Esophagus muscularis mucosa (tissue), 4 donors: ENCODE measurements at regions not wholly inside any gene's neighbourhood (a gene's known extent, or its start where the extent isn't known, plus 50 kb on each side); places are given as distances from the start of the nearest gene placed in this dataset.

Experiments
- DNase-seq: peaks from one replicate; pipeline ENCODE4 v3.0.0-alpha.2; 2017; ENCODE audit errors: extremely low spot score
- H3K27ac ChIP-seq, 4 donors: fragments of 200-600 bp; sonication (generic); replicated peaks in 1 of 4; 1 replicate in 3 of 4; 2 replicates in 1 of 4; pipeline ENCODE4 v1.5.1; 2016 to 2019; ENCODE audit warnings: mild to moderate bottlenecking in 1 of 4
- H3K27me3 ChIP-seq, 4 donors: fragments of 200-600 bp; sonication (generic); one replicate each; pipeline versions ENCODE4 v1.5.1 to v1.6.0; 2016 to 2019
- H3K36me3 ChIP-seq, 4 donors: fragments of 200-600 bp; sonication (generic); one replicate each; pipeline ENCODE4 v1.5.1; 2016 to 2019
- H3K4me1 ChIP-seq, 4 donors: fragments of 200-600 bp; sonication (generic); one replicate each; pipeline ENCODE4 v1.5.1; 2016 to 2019
- H3K4me3 ChIP-seq, 4 donors: fragments of 200-600 bp; sonication (generic); 1 replicate in 2 of 4; 2 replicates in 2 of 4; pipeline ENCODE4 v1.5.1; 2016 to 2019; ENCODE audit warnings: mild to moderate bottlenecking in 4 of 4, moderate library complexity in 1 of 4
- H3K9me3 ChIP-seq, 4 donors: fragments of 200-600 bp; sonication (generic); 1 replicate in 3 of 4; 2 replicates in 1 of 4; pipeline ENCODE4 v1.5.1; 2016 to 2019
- EP300 ChIP-seq: sonication (generic); formaldehyde crosslinking; IDR thresholded peaks from one replicate; pipeline ENCODE4 v1.6.1; 2017; ENCODE audit warnings: antibody characterized with exemption
- POLR2A ChIP-seq: fragments of 450-650 bp; IDR thresholded peaks from one replicate; pipeline ENCODE4 v1.6.1; 2017; ENCODE audit warnings: antibody characterized with exemption, moderate library complexity, mild to moderate bottlenecking, low read depth
- POLR2AphosphoS5 ChIP-seq, 2 donors: sonication (generic); formaldehyde crosslinking; IDR thresholded peaks; one replicate each; pipeline ENCODE4 v1.6.1; 2017; ENCODE audit warnings: antibody characterized with exemption in 2 of 2
- WGBS: methylation state at CpG from one replicate; pipeline ENCODE4 v1.1.5; 2018; 5-methylcytosine and 5-hydroxymethylcytosine counted together
- intact Hi-C: fragments of 100-400 bp; cut with DNase I; formaldehyde crosslinking; loops from one replicate; pipeline ENCODE4 v1.15.1; 2023
- TF ChIP-seq, protein P1 (sequence below), 3 experiments: fragments of 200-600 bp in 2 of 3; fragments of 450-650 bp in 1 of 3; sonication (generic) in 2 of 3; IDR thresholded peaks; one replicate each; pipeline ENCODE4 v1.5.1; 2017 to 2019; ENCODE audit warnings: antibody characterized with exemption in 3 of 3, mild to moderate bottlenecking in 2 of 3, moderate library complexity in 1 of 3

DNA sequence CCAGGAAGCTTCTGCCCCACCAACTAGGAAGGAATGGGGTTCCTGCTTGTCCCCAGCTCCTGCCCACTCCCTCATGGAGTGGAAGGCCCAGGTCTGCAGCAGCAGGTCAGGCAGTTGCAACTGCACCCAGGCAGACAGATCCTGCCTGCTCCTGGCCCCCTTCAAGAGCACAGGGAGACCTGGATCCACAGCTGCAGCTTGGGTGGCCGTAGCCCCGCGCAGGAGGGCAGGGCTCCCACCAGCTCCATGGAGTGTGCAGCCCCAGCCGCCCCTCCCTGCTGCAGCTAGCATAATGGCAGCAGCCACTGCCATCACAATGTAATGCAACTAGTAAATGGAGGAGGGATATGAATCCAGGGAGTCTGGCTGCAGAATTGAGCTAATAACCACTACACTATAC lies 187.5 kb upstream of the PLET1 start:
- Histone ChIP-seq H3K4me1 (no peaks in the 10 kb centered on the region), H3K9me3 (peaks cover 0 to 13% (median 12%) of the 10 kb centered on the region in 4 donors), H3K36me3 (no peaks in the 10 kb centered on the region), H3K27me3 (no peaks in the 10 kb centered on the region), H3K27ac (no peak overlapping the region), H3K4me3 (no peak overlapping the region)
- 100% methylated on average over 1 of the region's 4 CpGs for WGBS
- no peak for DNase-seq
- TF ChIP-seq POLR2AphosphoS5 (IDR thresholded peaks at IDR 0.05) (no peak), POLR2A (no peak), EP300 (no peak)
- TF ChIP-seq, protein P1, sequence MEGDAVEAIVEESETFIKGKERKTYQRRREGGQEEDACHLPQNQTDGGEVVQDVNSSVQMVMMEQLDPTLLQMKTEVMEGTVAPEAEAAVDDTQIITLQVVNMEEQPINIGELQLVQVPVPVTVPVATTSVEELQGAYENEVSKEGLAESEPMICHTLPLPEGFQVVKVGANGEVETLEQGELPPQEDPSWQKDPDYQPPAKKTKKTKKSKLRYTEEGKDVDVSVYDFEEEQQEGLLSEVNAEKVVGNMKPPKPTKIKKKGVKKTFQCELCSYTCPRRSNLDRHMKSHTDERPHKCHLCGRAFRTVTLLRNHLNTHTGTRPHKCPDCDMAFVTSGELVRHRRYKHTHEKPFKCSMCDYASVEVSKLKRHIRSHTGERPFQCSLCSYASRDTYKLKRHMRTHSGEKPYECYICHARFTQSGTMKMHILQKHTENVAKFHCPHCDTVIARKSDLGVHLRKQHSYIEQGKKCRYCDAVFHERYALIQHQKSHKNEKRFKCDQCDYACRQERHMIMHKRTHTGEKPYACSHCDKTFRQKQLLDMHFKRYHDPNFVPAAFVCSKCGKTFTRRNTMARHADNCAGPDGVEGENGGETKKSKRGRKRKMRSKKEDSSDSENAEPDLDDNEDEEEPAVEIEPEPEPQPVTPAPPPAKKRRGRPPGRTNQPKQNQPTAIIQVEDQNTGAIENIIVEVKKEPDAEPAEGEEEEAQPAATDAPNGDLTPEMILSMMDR (IDR thresholded peaks at IDR 0.05) = no peak
- intact Hi-C loops = no loop called here

DNA sequence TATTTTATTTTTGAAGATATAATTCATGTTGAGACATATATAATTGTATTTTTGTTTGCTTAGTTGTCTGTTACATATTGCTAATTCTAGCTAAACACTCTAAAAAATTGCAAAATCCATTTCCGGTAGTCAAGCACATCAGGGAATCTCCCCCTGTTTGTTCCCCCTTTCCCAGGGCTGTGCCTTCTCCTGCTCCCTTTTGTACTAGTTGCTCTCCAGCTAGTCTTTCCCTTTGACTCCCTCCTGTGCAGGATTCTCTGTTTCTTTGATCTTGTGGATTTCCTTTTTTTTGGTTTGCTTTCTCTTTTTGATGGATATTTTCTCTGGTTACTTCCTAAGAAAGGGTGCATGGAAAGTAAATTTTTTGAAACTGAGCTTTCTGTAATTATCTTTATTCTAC lies 188.1 kb upstream of the PLET1 start:
- H3K4me3 ChIP-seq = no peak overlapping the region
- intact Hi-C loops = no loop called here
- peaks cover 0 to 13% (median 12%) of the 10 kb centered on the region in 4 donors for H3K9me3 ChIP-seq
- TF ChIP-seq POLR2AphosphoS5 (IDR thresholded peaks at IDR 0.05) (no peak), POLR2A (no peak), EP300 (no peak)
- TF ChIP-seq, protein P1 (IDR thresholded peaks at IDR 0.05) = no peak
- DNase-seq = no peak
- no peaks in the 10 kb centered on the region for H3K27me3 ChIP-seq
- H3K4me1 ChIP-seq = no peaks in the 10 kb centered on the region
- no peaks in the 10 kb centered on the region for H3K36me3 ChIP-seq
- no peak overlapping the region for H3K27ac ChIP-seq
- 79% methylated on average over 1 of the region's 1 CpG for WGBS

DNA sequence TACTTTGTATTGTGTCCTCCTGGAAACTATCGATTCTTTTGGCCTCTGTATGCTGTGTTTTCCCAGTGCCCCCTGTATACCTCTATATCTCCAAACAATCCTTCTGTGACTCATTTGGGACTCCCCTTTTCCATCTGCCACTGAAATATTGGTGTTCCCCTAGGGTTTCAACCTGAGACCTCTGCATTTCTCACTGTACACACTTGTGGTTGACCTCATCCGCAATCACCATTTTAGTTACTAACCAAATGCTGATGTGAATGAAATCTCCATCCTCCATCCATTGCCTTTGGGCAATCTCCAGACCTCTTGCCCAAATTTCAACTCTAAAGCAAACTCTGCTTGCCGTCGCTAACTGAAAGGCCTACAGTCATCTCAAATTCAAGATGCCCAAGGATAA lies 190.6 kb upstream of the PLET1 start:
- TF ChIP-seq POLR2AphosphoS5 (IDR thresholded peaks at IDR 0.05) (no peak), EP300 (no peak), POLR2A (no peak)
- TF ChIP-seq, protein P1 (IDR thresholded peaks at IDR 0.05) = no peak
- WGBS = 91% methylated on average over 4 of the region's 4 CpGs

DNA sequence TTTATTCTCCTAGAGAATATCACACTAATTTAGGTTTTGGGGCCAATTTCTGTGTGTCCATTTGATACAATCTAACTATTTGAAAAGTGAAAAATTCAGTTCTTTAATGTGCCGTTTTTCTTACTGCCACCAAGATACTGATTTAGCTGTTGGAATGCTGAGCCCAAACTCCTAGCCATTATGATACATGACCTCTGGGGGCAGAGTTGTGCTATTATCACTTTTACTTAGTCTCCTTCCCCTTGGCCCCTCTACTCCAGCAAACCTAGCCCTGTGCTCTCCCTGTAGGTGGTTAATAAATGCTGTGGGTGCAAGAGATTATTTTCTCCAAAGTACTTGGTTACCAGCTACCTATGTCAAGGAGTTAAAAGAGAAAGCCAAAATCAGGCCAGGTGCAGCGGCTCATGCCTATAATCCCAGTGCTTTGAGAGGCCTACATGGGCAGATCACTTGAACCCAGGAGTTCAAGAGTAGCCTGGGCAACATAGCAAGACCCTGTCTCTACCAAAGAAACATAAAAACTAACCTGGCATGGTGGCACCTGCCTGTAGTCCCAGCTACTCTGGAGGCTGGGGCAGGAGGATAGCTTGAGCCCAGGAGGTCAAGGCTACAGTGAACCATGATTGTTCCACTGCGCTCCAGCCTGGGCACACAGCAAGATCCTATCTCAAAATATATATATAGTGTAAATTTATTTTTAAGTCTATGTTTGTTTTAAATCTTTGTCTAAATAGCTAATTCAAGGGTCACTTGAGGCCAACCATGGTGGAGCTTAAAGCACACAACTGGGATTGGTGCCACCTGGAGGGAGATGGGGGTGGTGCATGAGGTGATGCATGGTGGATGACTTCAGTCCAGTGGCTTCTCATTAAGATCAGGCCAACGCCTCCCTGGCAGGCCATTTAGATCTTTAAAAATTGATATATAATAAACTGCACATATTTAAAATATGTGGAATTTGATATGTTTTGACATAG lies 193.2 kb upstream of the PLET1 start:
- no peak for DNase-seq
- Histone ChIP-seq H3K36me3 (no peaks in the 10 kb centered on the region), H3K4me1 (no peaks in the 10 kb centered on the region), H3K9me3 (no peaks in the 10 kb centered on the region), H3K27ac (no peak overlapping the region), H3K4me3 (no peak overlapping the region), H3K27me3 (no peaks in the 10 kb centered on the region)
- intact Hi-C loops = loop anchor here (2.0 kb wide), 1 partner anchor 167 kb away; no protein-coding TSS in a partner anchor
- 82% methylated on average over 4 of the region's 4 CpGs for WGBS
- TF ChIP-seq POLR2A (no peak), EP300 (no peak)
- TF ChIP-seq, protein P1 (IDR thresholded peaks at IDR 0.05) = peak; percentile 33 to 61 (median 56)

More for the DNA sequence above, 190.6 kb upstream of the PLET1 start:
- intact Hi-C loops = no loop called here
- no peaks in the 10 kb centered on the region for H3K4me1 ChIP-seq
- no peak overlapping the region for H3K27ac ChIP-seq
- H3K9me3 ChIP-seq = no peaks in the 10 kb centered on the region
- H3K27me3 ChIP-seq = no peaks in the 10 kb centered on the region
- H3K36me3 ChIP-seq = no peaks in the 10 kb centered on the region
- H3K4me3 ChIP-seq = no peak overlapping the region
- DNase-seq = no peak
